ENCODE measurements at regions not wholly inside any gene's neighbourhood (a gene's known extent, or its start where the extent isn't known, plus 50 kb on each side); places are given as distances from the start of the nearest gene placed in this dataset.

GRCh38 chr2:104120171-104120570, 733.7 kb upstream of the POU3F3 start:
- Histone ChIP-seq H4K20me1 (ENCODE audit: control insufficient read depth, insufficient read depth, insufficient read length) (no peaks in the 10 kb centered on the region), H2AFZ (ENCODE audit: low read length) (no peak overlapping the region), H3K23ac (ENCODE audit: insufficient read length, low read depth, low read length) (no peak overlapping the region), H2BK20ac (ENCODE audit: low read depth, low read length, poor library complexity, severe bottlenecking) (no peak overlapping the region), H4K91ac (ENCODE audit: insufficient read length, low read depth, low read length) (no peak overlapping the region), H3K56ac (ENCODE audit: insufficient read length, low read depth, low read length) (no peak overlapping the region), H3K14ac (ENCODE audit: insufficient read depth, low read length) (no peak overlapping the region), H3K23me2 (ENCODE audit: insufficient read length, low read depth, low read length, poor library complexity, severe bottlenecking) (no peaks in the 10 kb centered on the region), H2BK120ac (ENCODE audit: low read depth, low read length, poor library complexity, severe bottlenecking) (no peak overlapping the region), H3K27ac (ENCODE audit: insufficient read length, low read depth, low read length) (no peak overlapping the region), H3K79me2 (ENCODE audit: insufficient read depth, low read length) (no peaks in the 10 kb centered on the region), H2AK5ac (ENCODE audit: insufficient read length, low read length) (no peak overlapping the region), H3K18ac (ENCODE audit: insufficient read length, low read depth, low read length) (no peak overlapping the region), H3K9me3 (ENCODE audit: control insufficient read depth, low read depth, low read length) (no peaks in the 10 kb centered on the region), H3K4me2 (ENCODE audit: insufficient read depth, insufficient read length, low read length) (no peak overlapping the region), H3K27me3 (ENCODE audit: insufficient read depth, low read length) (no peaks in the 10 kb centered on the region), H3K4me1 (ENCODE audit: insufficient read depth, low read length) (no peaks in the 10 kb centered on the region; the same call in 1 of the 2 replicates), H4K5ac (ENCODE audit: insufficient read length, low read depth, low read length) (no peak overlapping the region), H3T11ph (ENCODE audit: low read length) (no peak overlapping the region), H2BK5ac (ENCODE audit: insufficient read length, low read length) (no peak overlapping the region), H2BK12ac (ENCODE audit: insufficient read length, low read depth, low read length) (no peak overlapping the region), H2BK15ac (ENCODE audit: low read depth, low read length) (no peak overlapping the region), H3K9ac (ENCODE audit: extremely low read depth, insufficient read length, low read length) (no peak overlapping the region), H3K4ac (ENCODE audit: low read depth, low read length) (no peak overlapping the region), H3K79me1 (ENCODE audit: insufficient read depth, low read depth, low read length, poor library complexity, severe bottlenecking) (no peaks in the 10 kb centered on the region), H4K8ac (replicated peaks; ENCODE audit: insufficient read length, low read depth, low read length) (no peak overlapping the region)
- DNase-seq, result no peak
- WGBS (ENCODE audit: extremely low coverage, insufficient read length, low lambda C conversion rate), result no CpG with 5 or more reads among the region's 4 CpGs
- Mint-ChIP-seq H3K4me1 (peaks cover 4 to 16% of the 10 kb centered on the region in 2 experiments; a peak in 3 of 4 replicates), H3K9me3 (no peaks in the 10 kb centered on the region), H3K27me3 (ENCODE audit: low read depth) (no peaks in the 10 kb centered on the region), H3K4me3 (no peak overlapping the region), H3K36me3 (ENCODE audit: insufficient read depth in 1 of 3, low read depth in 3 of 3) (no peaks in the 10 kb centered on the region), H3K27ac (no peak overlapping the region)
- TF ChIP-seq CTCF (conservative IDR thresholded peaks at IDR 0.05), result no peak

All from H9 (cell line).